Endothelial cell (in vitro differentiated cells): ENCODE measurements at regions not wholly inside any gene's neighbourhood (a gene's known extent, or its start where the extent isn't known, plus 50 kb on each side); places are given as distances from the start of the nearest gene placed in this dataset.
"Not testable (repeated sequence)": the region's sequence is repeated elsewhere in the genome, so short reads cannot be mapped to it uniquely, and the experiment has no call there.

Experiments used
- DNase-seq: peaks from one replicate; pipeline ENCODE4 v3.0.0; 2021; ENCODE audit warnings: low spot score
- H3K27ac Mint-ChIP-seq: one replicate; pipeline ENCODE4 v1.8.0; 2021; ENCODE audit warnings: mixed read lengths, inconsistent platforms; ENCODE audit not compliant: unreplicated experiment
- H3K27me3 Mint-ChIP-seq: one replicate; pipeline ENCODE4 v1.8.0; 2021; ENCODE audit warnings: mild to moderate bottlenecking, moderate library complexity, mixed read lengths, inconsistent platforms; ENCODE audit not compliant: unreplicated experiment
- H3K36me3 Mint-ChIP-seq: one replicate; pipeline ENCODE4 v1.8.0; 2021; ENCODE audit warnings: mild to moderate bottlenecking, low read depth, mixed read lengths, inconsistent platforms; ENCODE audit not compliant: unreplicated experiment
- H3K4me1 Mint-ChIP-seq: one replicate; pipeline ENCODE4 v1.8.0; 2021; ENCODE audit warnings: mild to moderate bottlenecking, mixed read lengths, inconsistent platforms; ENCODE audit not compliant: unreplicated experiment
- H3K4me3 Mint-ChIP-seq: one replicate; pipeline ENCODE4 v1.8.0; 2021; ENCODE audit warnings: mild to moderate bottlenecking, mixed read lengths, inconsistent platforms; ENCODE audit not compliant: unreplicated experiment
- H3K9me3 Mint-ChIP-seq: one replicate; pipeline ENCODE4 v1.8.0; 2021; ENCODE audit warnings: mixed read lengths, inconsistent platforms; ENCODE audit not compliant: unreplicated experiment
- CTCF ChIP-seq: fragments of 200-600 bp; sonication (generic); IDR thresholded peaks from one replicate; pipeline ENCODE4 v1.5.0; 2021; ENCODE audit warnings: antibody characterized with exemption; ENCODE audit not compliant: unreplicated experiment

DNA sequence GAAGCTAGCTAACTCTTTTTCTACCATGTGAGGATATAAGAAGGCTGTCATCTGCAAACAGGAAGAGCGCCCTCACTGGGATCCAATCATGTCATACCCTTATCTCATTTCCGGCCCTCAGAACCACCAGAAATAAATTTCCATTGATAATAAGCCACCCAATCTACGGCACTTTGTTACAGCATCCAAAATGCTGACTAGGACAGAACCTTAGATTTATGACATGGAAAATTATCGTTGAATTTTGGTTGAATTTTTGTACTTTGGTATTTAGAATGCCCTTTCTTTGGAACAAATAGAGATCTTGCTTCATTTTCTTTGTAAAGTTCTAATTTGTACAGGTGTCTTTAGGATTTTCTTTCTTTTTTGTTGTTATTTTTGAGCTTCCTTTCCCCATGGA, 53.3 kb upstream of the CYLC2 start:
- Mint-ChIP-seq H3K27ac (no peak overlapping the region), H3K27me3 (no peaks in the 10 kb centered on the region), H3K4me1 (no peaks in the 10 kb centered on the region), H3K4me3 (no peak overlapping the region), H3K9me3 (peaks cover 16% of the 10 kb centered on the region), H3K36me3 (no peaks in the 10 kb centered on the region)
- no peak for DNase-seq
- TF ChIP-seq CTCF: no peak

DNA sequence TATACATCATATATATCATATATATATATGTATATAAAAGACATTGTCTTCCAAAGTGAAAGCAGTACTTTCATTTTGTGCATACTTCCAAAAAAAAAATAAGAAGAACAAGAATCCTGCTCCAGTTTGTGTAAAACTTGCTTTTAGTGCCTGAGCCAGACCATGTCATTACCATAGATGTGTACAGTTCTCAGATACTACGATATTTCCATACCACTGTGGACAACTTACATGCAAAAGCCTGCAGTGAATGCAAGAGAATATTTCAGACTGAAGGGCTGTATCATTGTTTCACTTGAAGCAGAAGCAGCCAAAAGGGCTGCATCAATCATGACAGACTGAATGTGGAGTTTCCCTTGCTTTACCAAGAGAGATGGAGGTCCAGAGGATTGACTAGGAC, 72.6 kb upstream of the CYLC2 start:
- Mint-ChIP-seq H3K4me3 (no peak overlapping the region), H3K36me3 (no peaks in the 10 kb centered on the region), H3K9me3 (peaks cover 5% of the 10 kb centered on the region), H3K27ac (no peak overlapping the region), H3K4me1 (no peaks in the 10 kb centered on the region), H3K27me3 (no peaks in the 10 kb centered on the region)
- TF ChIP-seq CTCF: no peak
- no peak for DNase-seq

- no peaks in the 10 kb centered on the region for H3K4me1 Mint-ChIP-seq
- no peak for TF ChIP-seq CTCF
- peaks cover 3% of the 10 kb centered on the region for H3K9me3 Mint-ChIP-seq
- DNase-seq: no peak
- H3K4me3 Mint-ChIP-seq: no peak overlapping the region
- no peak overlapping the region for H3K27ac Mint-ChIP-seq
- no peaks in the 10 kb centered on the region for H3K36me3 Mint-ChIP-seq
- H3K27me3 Mint-ChIP-seq: no peaks in the 10 kb centered on the region
Observed at GRCh38 chr9:102911185-102911584, 83.9 kb upstream of the CYLC2 start.

DNA sequence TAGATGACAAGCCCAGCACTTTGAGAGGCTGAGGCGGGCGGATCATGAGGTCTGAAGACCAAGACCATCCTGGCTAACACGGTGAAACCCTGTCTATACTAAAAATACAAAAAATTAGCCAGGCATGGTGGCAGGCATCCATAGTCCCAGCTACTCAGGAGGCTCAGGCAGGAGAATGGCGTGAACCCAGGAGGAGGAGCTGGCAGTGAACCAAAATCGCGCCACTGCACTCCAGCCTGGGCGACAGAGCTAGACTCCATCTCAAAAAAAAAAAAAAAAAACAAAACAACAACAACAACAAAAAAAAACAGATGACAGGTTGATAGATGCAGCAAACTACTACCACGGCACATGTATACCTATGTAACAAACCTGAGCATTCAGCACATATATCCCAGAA, 89.3 kb upstream of the CYLC2 start:
- H3K4me1 Mint-ChIP-seq, DNase-seq, H3K27ac Mint-ChIP-seq, H3K36me3 Mint-ChIP-seq, H3K27me3 Mint-ChIP-seq, H3K4me3 Mint-ChIP-seq: not testable (repeated sequence)
- peaks cover 24% of the 10 kb centered on the region for H3K9me3 Mint-ChIP-seq

DNA sequence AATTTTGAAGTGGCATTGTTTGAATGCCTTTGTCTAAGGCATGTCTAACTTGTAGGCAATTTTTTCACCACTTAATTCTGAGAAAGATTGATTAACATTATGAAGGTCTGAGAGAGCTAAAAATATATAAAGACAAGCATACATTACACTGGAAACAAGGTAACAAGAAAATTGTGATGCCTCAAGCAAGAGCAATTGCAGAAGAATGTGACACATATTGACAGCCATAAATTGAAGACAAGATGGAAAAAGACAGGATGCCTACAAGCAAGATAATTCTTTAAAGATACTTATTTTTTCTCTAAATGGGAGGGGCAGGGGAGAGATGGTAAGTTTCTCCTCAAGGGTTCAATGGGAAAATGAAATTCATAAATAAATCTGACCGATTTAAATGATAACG, 103.1 kb upstream of the CYLC2 start:
- Mint-ChIP-seq H3K4me1 (no peaks in the 10 kb centered on the region), H3K36me3 (no peaks in the 10 kb centered on the region), H3K27ac (no peak overlapping the region), H3K27me3 (no peaks in the 10 kb centered on the region), H3K4me3 (no peak overlapping the region), H3K9me3 (peaks cover 5% of the 10 kb centered on the region)
- no peak for TF ChIP-seq CTCF
- no peak for DNase-seq

- not testable (repeated sequence) for H3K9me3 Mint-ChIP-seq, H3K4me3 Mint-ChIP-seq, DNase-seq, H3K27ac Mint-ChIP-seq, H3K27me3 Mint-ChIP-seq, H3K4me1 Mint-ChIP-seq, H3K36me3 Mint-ChIP-seq
Observed at GRCh38 chr9:102888747-102889146, 106.4 kb upstream of the CYLC2 start.
